IMR-90 (cell line): ENCODE measurements at regions not wholly inside any gene's neighbourhood (a gene's known extent, or its start where the extent isn't known, plus 50 kb on each side); places are given as distances from the start of the nearest gene placed in this dataset.

Source experiments
- BHLHE40 ChIP-seq: fragments of 150-350 bp; IDR thresholded peaks from 2 replicates; pipeline ENCODE4 v1.6.1; 2016; ENCODE audit warnings: mild to moderate bottlenecking, low read depth, low read length
- CTCF ChIP-seq: conservative IDR thresholded peaks from 2 replicates; pipeline ENCODE4 v1.5.1; 2012; ENCODE audit warnings: mild to moderate bottlenecking, low read depth, low read length, improper control_type of control experiment
- NFE2L2 ChIP-seq: fragments of 150-350 bp; IDR thresholded peaks from 2 replicates; pipeline ENCODE4 v1.6.1; 2016; ENCODE audit warnings: low read depth, mild to moderate bottlenecking, low read length
- POLR2A ChIP-seq: IDR thresholded peaks from 2 replicates; pipeline ENCODE4 v1.6.1; 2012; ENCODE audit warnings: mild to moderate bottlenecking, low read depth, low read length
- RFX5 ChIP-seq: IDR thresholded peaks from 2 replicates; pipeline ENCODE4 v1.8.0; 2012; ENCODE audit warnings: low read depth, mild to moderate bottlenecking, low read length, moderate library complexity
- USF2 ChIP-seq: fragments of 150-350 bp; IDR thresholded peaks from 2 replicates; pipeline ENCODE4 v1.6.1; 2017; ENCODE audit warnings: mild to moderate bottlenecking, antibody characterized with exemption, low read length, low read depth

- TF ChIP-seq CTCF: no peak
- no peak for TF ChIP-seq POLR2A
- TF ChIP-seq NFE2L2: no peak
- no peak for TF ChIP-seq RFX5
- no peak for TF ChIP-seq USF2
- TF ChIP-seq BHLHE40: no peak
These were observed 999.7 kb upstream of the LRRTM1 start for GRCh38 chr2:81304154-81304830.
